K562 (cell line): ENCODE measurements at regions not wholly inside any gene's neighbourhood (a gene's known extent, or its start where the extent isn't known, plus 50 kb on each side); places are given as distances from the start of the nearest gene placed in this dataset.

Source experiments
- ATAC-seq: fragments of 200-7000 bp; cut with Tn5 transposase; 3 replicates; pipeline ENCODE4 v1.9.1; 2020; ENCODE audit warnings: moderate library complexity
- BruUV-seq: library from RNA; stranded (reverse); fragments of 400-500 nt; replicated peaks from 2 replicates; lab custom pipeline; 2021; lab: Mats Ljungman, UMichigan
- CTCF ChIA-PET: fragments of 300-600 bp; formaldehyde crosslinking; extraction: SDS; loops from one replicate; lab custom pipeline; 2021; ENCODE audit warnings: low intra/inter-chr PET ratio; lab: Yijun Ruan, JAX
- POLR2A ChIA-PET: fragments of 300-600, 350-650 bp; sonication (Branson Sonifier 250); formaldehyde crosslinking; extraction: SDS; loops from one replicate; lab custom pipeline; 2021; ENCODE audit warnings: antibody characterized with exemption, inconsistent platforms; lab: Yijun Ruan, JAX
- DNase-seq, 4 experiments: peaks; one replicate each; pipeline versions ENCODE4 v3.0.0 to v3.0.0-alpha.2; 2011 to 2018; ENCODE audit warnings: low spot score in 3 of 4, mixed read lengths in 3 of 4; ENCODE audit errors: extremely low read depth in 1 of 4
- FAIRE-seq: peaks from 2 replicates; lab custom pipeline; 2011; peaks lifted over from hg19 to GRCh38; lab: Jason Lieb, UNC
- H2AFZ ChIP-seq: 2 replicates; pipeline ENCODE4 v1.6.0; 2011; ENCODE audit warnings: low read depth, low read length, control low read depth, inconsistent platforms
- H3K27ac ChIP-seq: fragments of 200-600 bp; 3 replicates; pipeline ENCODE4 v1.8.0; 2011; ENCODE audit warnings: low read depth, mild to moderate bottlenecking, control low read depth, inconsistent platforms, low read length, moderate library complexity, mixed read lengths; ENCODE audit errors: extremely low read depth
- H3K27me3 ChIP-seq, 2 experiments: fragments of 300-600 bp in 1 of 2; 2 replicates in 1 of 2; 3 replicates in 1 of 2; pipeline versions ENCODE4 v1.6.0 to v1.8.0; 2011; ENCODE audit warnings: inconsistent platforms in 2 of 2, low read length in 2 of 2, mild to moderate bottlenecking in 1 of 2, mixed read lengths in 1 of 2, moderate library complexity in 1 of 2; ENCODE audit not compliant: control insufficient read depth in 2 of 2, insufficient read depth in 2 of 2
- H3K36me3 ChIP-seq: fragments of 300-600 bp; 3 replicates; pipeline ENCODE4 v1.8.0; 2011; ENCODE audit warnings: mild to moderate bottlenecking, low read length, inconsistent platforms; ENCODE audit not compliant: control insufficient read depth, insufficient read depth
- H3K4me1 ChIP-seq, 2 experiments: fragments of 200-600 bp in 1 of 2; replicated peaks in 1 of 2; 2 replicates in 1 of 2; 3 replicates in 1 of 2; pipeline versions ENCODE4 v1.5.1 to v1.8.0; 2011; ENCODE audit warnings: inconsistent platforms in 2 of 2, low read length in 2 of 2, mild to moderate bottlenecking in 1 of 2, mixed read lengths in 1 of 2, moderate library complexity in 1 of 2; ENCODE audit not compliant: control insufficient read depth in 2 of 2, insufficient read depth in 2 of 2
- H3K4me2 ChIP-seq: 2 replicates; pipeline ENCODE4 v1.6.1; 2011; ENCODE audit warnings: low read length, control low read depth, inconsistent platforms, mixed read lengths; ENCODE audit not compliant: insufficient read depth
- H3K4me3 ChIP-seq: fragments of 200-600 bp; sonication (generic), shearing (Covaris generic); 2 replicates; pipeline ENCODE4 v1.5.1; 2016; ENCODE audit warnings: control low read depth, inconsistent platforms
- H3K79me2 ChIP-seq: fragments of 200-600 bp; 3 replicates; pipeline ENCODE4 v1.8.0; 2011; ENCODE audit warnings: low read length, inconsistent platforms; ENCODE audit not compliant: control insufficient read depth, insufficient read depth
- H3K9ac ChIP-seq, 2 experiments: 2 replicates each; pipeline versions ENCODE4 v1.6.0 to v1.6.1; 2011; ENCODE audit warnings: low read depth in 2 of 2, low read length in 2 of 2, control low read depth in 1 of 2, inconsistent platforms in 1 of 2, mild to moderate bottlenecking in 1 of 2, mixed read lengths in 1 of 2; ENCODE audit not compliant: insufficient read depth in 1 of 2
- H3K9me1 ChIP-seq: one replicate; pipeline ENCODE4 v1.6.0; 2011; ENCODE audit warnings: inconsistent platforms, mild to moderate bottlenecking, low read length, moderate library complexity; ENCODE audit not compliant: control insufficient read depth, insufficient read depth
- H3K9me3 ChIP-seq: replicated peaks from 2 replicates; pipeline ENCODE4 v1.5.1; 2011; ENCODE audit warnings: low read depth, low read length, inconsistent platforms; ENCODE audit not compliant: control insufficient read depth, insufficient read depth
- H4K20me1 ChIP-seq: replicated peaks from 2 replicates; pipeline ENCODE4 v1.6.1; 2011; ENCODE audit warnings: low read length, inconsistent platforms, mixed read lengths; ENCODE audit not compliant: control insufficient read depth, insufficient read depth
- ARID1B ChIP-seq: fragments of 450-650 bp; IDR thresholded peaks from 2 replicates; pipeline ENCODE4 v1.6.1; 2016; ENCODE audit warnings: antibody characterized with exemption, mild to moderate bottlenecking, inconsistent platforms
- ASH1L ChIP-seq: fragments of 450-650 bp; IDR thresholded peaks from 2 replicates; pipeline ENCODE4 v1.6.1; 2018; ENCODE audit warnings: borderline replicate concordance, mild to moderate bottlenecking, low read depth; ENCODE audit not compliant: partially characterized antibody
- CGGBP1 ChIP-seq: fragments of 250-450 bp; sonication (Bioruptor Pico); IDR thresholded peaks from 2 replicates; pipeline ENCODE4 v1.9.0; 2021; ENCODE audit warnings: mild to moderate bottlenecking
- GATA2 ChIP-seq: sonication (generic); formaldehyde crosslinking; IDR thresholded peaks from 2 replicates; pipeline ENCODE4 v1.4.0; 2020; ENCODE audit warnings: mild to moderate bottlenecking, missing genetic modification reagents
- HDGF ChIP-seq: fragments of 450-650 bp; IDR thresholded peaks from 2 replicates; pipeline ENCODE4 v1.6.1; 2016
- HNRNPL ChIP-seq: fragments of 200-400 bp; formaldehyde crosslinking; IDR thresholded peaks from 2 replicates; pipeline ENCODE4 v1.6.1; 2017; ENCODE audit warnings: low read depth, mild to moderate bottlenecking, low read length
- SUPT5H ChIP-seq: fragments of 450-650 bp; IDR thresholded peaks from 2 replicates; pipeline ENCODE4 v1.6.1; 2016
- TEAD4 ChIP-seq, 2 experiments: sonication (generic) in 1 of 2; formaldehyde crosslinking in 1 of 2; IDR thresholded peaks; 2 replicates each; pipeline versions ENCODE4 v1.6.1 to v1.8.0; 2012 to 2022; ENCODE audit warnings: borderline replicate concordance in 1 of 2, inconsistent platforms in 1 of 2, low read length in 1 of 2, mild to moderate bottlenecking in 1 of 2, missing genetic modification reagents in 1 of 2
- TSC22D4 ChIP-seq: fragments of 450-650 bp; IDR thresholded peaks from 2 replicates; pipeline ENCODE4 v1.6.1; 2016; ENCODE audit warnings: missing genetic modification characterization, missing biosample characterization, control low read depth
- ZBTB5 ChIP-seq: fragments of 450-650 bp; IDR thresholded peaks from 2 replicates; pipeline ENCODE4 v1.6.1; 2017; ENCODE audit warnings: antibody characterized with exemption
- ZBTB7A ChIP-seq: IDR thresholded peaks from 2 replicates; pipeline ENCODE4 v1.6.1; 2011; ENCODE audit warnings: low read depth, mild to moderate bottlenecking, low read length, moderate library complexity, borderline replicate concordance; ENCODE audit not compliant: control insufficient read depth
- ZNF41 ChIP-seq: fragments of 250-450 bp; sonication (Bioruptor Pico); conservative IDR thresholded peaks from 2 replicates; pipeline ENCODE4 v1.4.0; 2020; ENCODE audit warnings: mild to moderate bottlenecking
- ZNF583 ChIP-seq: fragments of 250-450 bp; sonication (Bioruptor Pico); IDR thresholded peaks from 2 replicates; pipeline ENCODE4 v1.4.0; 2020
- WGBS: fragments of 100-300 bp; shearing (Covaris generic); methylation state at CpG from one replicate; pipeline ENCODE4 v1.1.6; 2016; ENCODE audit warnings: low coverage, mixed read lengths; ENCODE audit not compliant: insufficient coverage; ENCODE audit errors: missing lambda C conversion rate; 5-methylcytosine and 5-hydroxymethylcytosine counted together
- in situ Hi-C: fragments of 300-500 bp; cut with MboI; formaldehyde crosslinking; loops from 4 replicates; pipeline ENCODE4 v1.15.0; 2018; ENCODE audit warnings: inconsistent platforms, mixed read lengths
- intact Hi-C: fragments of 100-400 bp; cut with micrococcal nuclease; formaldehyde crosslinking; loops from 2 replicates; pipeline ENCODE4 v1.14.2; 2022
- TF ChIP-seq, protein P1 (sequence below): fragments of 200-800 bp; sonication (Bioruptor generic); IDR thresholded peaks from 2 replicates; pipeline ENCODE4 v1.6.1; 2016; ENCODE audit warnings: missing genetic modification characterization, missing compliant biosample characterization

GRCh38 chr10:53580465-53580864, 807.9 kb upstream of the MBL2 start (continued):
- TF ChIP-seq, protein P1, sequence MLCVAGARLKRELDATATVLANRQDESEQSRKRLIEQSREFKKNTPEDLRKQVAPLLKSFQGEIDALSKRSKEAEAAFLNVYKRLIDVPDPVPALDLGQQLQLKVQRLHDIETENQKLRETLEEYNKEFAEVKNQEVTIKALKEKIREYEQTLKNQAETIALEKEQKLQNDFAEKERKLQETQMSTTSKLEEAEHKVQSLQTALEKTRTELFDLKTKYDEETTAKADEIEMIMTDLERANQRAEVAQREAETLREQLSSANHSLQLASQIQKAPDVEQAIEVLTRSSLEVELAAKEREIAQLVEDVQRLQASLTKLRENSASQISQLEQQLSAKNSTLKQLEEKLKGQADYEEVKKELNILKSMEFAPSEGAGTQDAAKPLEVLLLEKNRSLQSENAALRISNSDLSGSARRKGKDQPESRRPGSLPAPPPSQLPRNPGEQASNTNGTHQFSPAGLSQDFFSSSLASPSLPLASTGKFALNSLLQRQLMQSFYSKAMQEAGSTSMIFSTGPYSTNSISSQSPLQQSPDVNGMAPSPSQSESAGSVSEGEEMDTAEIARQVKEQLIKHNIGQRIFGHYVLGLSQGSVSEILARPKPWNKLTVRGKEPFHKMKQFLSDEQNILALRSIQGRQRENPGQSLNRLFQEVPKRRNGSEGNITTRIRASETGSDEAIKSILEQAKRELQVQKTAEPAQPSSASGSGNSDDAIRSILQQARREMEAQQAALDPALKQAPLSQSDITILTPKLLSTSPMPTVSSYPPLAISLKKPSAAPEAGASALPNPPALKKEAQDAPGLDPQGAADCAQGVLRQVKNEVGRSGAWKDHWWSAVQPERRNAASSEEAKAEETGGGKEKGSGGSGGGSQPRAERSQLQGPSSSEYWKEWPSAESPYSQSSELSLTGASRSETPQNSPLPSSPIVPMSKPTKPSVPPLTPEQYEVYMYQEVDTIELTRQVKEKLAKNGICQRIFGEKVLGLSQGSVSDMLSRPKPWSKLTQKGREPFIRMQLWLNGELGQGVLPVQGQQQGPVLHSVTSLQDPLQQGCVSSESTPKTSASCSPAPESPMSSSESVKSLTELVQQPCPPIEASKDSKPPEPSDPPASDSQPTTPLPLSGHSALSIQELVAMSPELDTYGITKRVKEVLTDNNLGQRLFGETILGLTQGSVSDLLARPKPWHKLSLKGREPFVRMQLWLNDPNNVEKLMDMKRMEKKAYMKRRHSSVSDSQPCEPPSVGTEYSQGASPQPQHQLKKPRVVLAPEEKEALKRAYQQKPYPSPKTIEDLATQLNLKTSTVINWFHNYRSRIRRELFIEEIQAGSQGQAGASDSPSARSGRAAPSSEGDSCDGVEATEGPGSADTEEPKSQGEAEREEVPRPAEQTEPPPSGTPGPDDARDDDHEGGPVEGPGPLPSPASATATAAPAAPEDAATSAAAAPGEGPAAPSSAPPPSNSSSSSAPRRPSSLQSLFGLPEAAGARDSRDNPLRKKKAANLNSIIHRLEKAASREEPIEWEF (CRISPR knock-in tag) = no peak
- no peak for TF ChIP-seq ZBTB7A
- TF ChIP-seq TSC22D4 (tag) = no peak
- TF ChIP-seq HNRNPL = no peak

GRCh38 chr10:53579773-53580172, 807.2 kb upstream of the MBL2 start:
- no peaks in the 10 kb centered on the region for H3K27me3 ChIP-seq
- no peak for DNase-seq
- in situ Hi-C loops = no loop called here
- intact Hi-C loops = no loop called here
- no peaks in the 10 kb centered on the region for H3K36me3 ChIP-seq
- H3K9me3 ChIP-seq = no peaks in the 10 kb centered on the region
- TF ChIP-seq HDGF = no peak
- no peak for TF ChIP-seq CGGBP1 (CRISPR knock-in tag)
- no peak for TF ChIP-seq ZBTB5
- no peak for TF ChIP-seq GATA2 (CRISPR knock-in tag)
- TF ChIP-seq ASH1L = no peak
- TF ChIP-seq ZNF583 = no peak
- no peak for TF ChIP-seq ARID1B
- TF ChIP-seq SUPT5H = no peak
- no peak for TF ChIP-seq ZNF41 (CRISPR knock-in tag)
- TF ChIP-seq TEAD4 (IDR thresholded peaks at IDR 0.05; ENCODE audit: low read length) = no peak
- TF ChIP-seq TEAD4 (CRISPR knock-in tag; IDR thresholded peaks at IDR 0.05; ENCODE audit: borderline replicate concordance) = no peak
- TF ChIP-seq, all 486 proteins: peak for 0
- ATAC-seq (no peak), FAIRE-seq (no peak)
- H3K4me3 ChIP-seq = no peak overlapping the region
- 5% methylated on average over 1 of the region's 1 CpG for WGBS
- no peaks in the 10 kb centered on the region for H3K79me2 ChIP-seq
- H4K20me1 ChIP-seq = no peaks in the 10 kb centered on the region
- H3K9me1 ChIP-seq = no peaks in the 10 kb centered on the region
- H3K4me2 ChIP-seq = no peak overlapping the region
- H2AFZ ChIP-seq = no peak overlapping the region
- no peak overlapping the region for H3K9ac ChIP-seq
- BruUV-seq = no TSS peak
- ChIA-PET CTCF (no interaction called here), POLR2A (no interaction called here)
- no peak overlapping the region for H3K27ac ChIP-seq
- H3K4me1 ChIP-seq = no peaks in the 10 kb centered on the region
